SK-N-MC (cell line): ENCODE measurements at regions not wholly inside any gene's neighbourhood (a gene's known extent, or its start where the extent isn't known, plus 50 kb on each side); places are given as distances from the start of the nearest gene placed in this dataset.

ENCODE experiments used
- DNase-seq: peaks from one replicate; pipeline ENCODE4 v3.0.0-alpha.2; 2011; ENCODE audit warnings: low read depth, low spot score
- H3K27ac ChIP-seq: fragments of 200-600 bp; sonication (generic); 2 replicates; pipeline ENCODE4 v1.5.1; 2016; ENCODE audit warnings: mixed run types
- H3K36me3 ChIP-seq: fragments of 200-600 bp; sonication (generic); 2 replicates; pipeline ENCODE4 v1.6.1; 2017; ENCODE audit warnings: antibody characterized with exemption, low read length, mixed read lengths; ENCODE audit not compliant: insufficient read depth
- H3K4me3 ChIP-seq: fragments of 200-600 bp; sonication (generic); 2 replicates; pipeline ENCODE4 v1.5.1; 2016
- H3K9ac ChIP-seq: fragments of 200-600 bp; sonication (generic); 2 replicates; pipeline ENCODE4 v1.8.0; 2017; ENCODE audit warnings: mixed run types, mixed read lengths; ENCODE audit not compliant: insufficient read length
- H3K9me3 ChIP-seq: fragments of 200-600 bp; sonication (generic); 2 replicates; pipeline ENCODE4 v1.6.1; 2017; ENCODE audit warnings: low read depth, mild to moderate bottlenecking, antibody characterized with exemption, low read length, moderate library complexity, mixed read lengths
- EZH2 ChIP-seq: fragments of 200-600 bp; sonication (generic); IDR thresholded peaks from one replicate; pipeline ENCODE4 v1.6.1; 2017; ENCODE audit warnings: antibody characterized with exemption
- FOXP2 ChIP-seq: optimal IDR thresholded peaks from 2 replicates; pipeline ENCODE3; 2011; ENCODE audit warnings: mild to moderate bottlenecking, moderate library complexity; ENCODE audit not compliant: insufficient read depth; ENCODE audit errors: extremely low read length, control extremely low read depth
- POLR2AphosphoS5 ChIP-seq: IDR thresholded peaks from 2 replicates; pipeline ENCODE4 v1.6.1; 2012; ENCODE audit warnings: mild to moderate bottlenecking, low read depth, low read length, borderline replicate concordance

GRCh38 chr10:118452098-118452497, 110.0 kb upstream of the FAM204A start:
- H3K36me3 ChIP-seq, result no peaks in the 10 kb centered on the region
- no peaks in the 10 kb centered on the region for H3K9me3 ChIP-seq
- no peak for DNase-seq

GRCh38 chr10:118449521-118449920, 107.4 kb upstream of the FAM204A start:
- Histone ChIP-seq H3K36me3 (no peaks in the 10 kb centered on the region), H3K4me3 (no peak overlapping the region), H3K9ac (no peak overlapping the region), H3K9me3 (no peaks in the 10 kb centered on the region), H3K27ac (no peak overlapping the region)
- TF ChIP-seq EZH2, result no peak
- TF ChIP-seq FOXP2, result no peak
- TF ChIP-seq POLR2AphosphoS5, result no peak
- DNase-seq, result no peak

More at GRCh38 chr10:118452098-118452497, 110.0 kb upstream of the FAM204A start:
- H3K4me3 ChIP-seq, result no peak overlapping the region
- no peak overlapping the region for H3K27ac ChIP-seq
- H3K9ac ChIP-seq, result no peak overlapping the region
- TF ChIP-seq POLR2AphosphoS5, result no peak

GRCh38 chr10:118448744-118449143, 106.6 kb upstream of the FAM204A start:
- no peak for TF ChIP-seq FOXP2
- TF ChIP-seq EZH2, result no peak
- no peak for TF ChIP-seq POLR2AphosphoS5
- DNase-seq, result no peak
- no peak overlapping the region for H3K27ac ChIP-seq

GRCh38 chr10:118447478-118448270, 105.5 kb upstream of the FAM204A start:
- DNase-seq, result no peak
- no peak overlapping the region for H3K9ac ChIP-seq
- no peaks in the 10 kb centered on the region for H3K9me3 ChIP-seq
- H3K36me3 ChIP-seq, result no peaks in the 10 kb centered on the region
- no peak overlapping the region for H3K27ac ChIP-seq
- TF ChIP-seq FOXP2 (no peak), POLR2AphosphoS5 (no peak), EZH2 (no peak)
- no peak overlapping the region for H3K4me3 ChIP-seq

More at GRCh38 chr10:118448744-118449143, 106.6 kb upstream of the FAM204A start:
- Histone ChIP-seq H3K4me3 (no peak overlapping the region), H3K9ac (no peak overlapping the region), H3K36me3 (no peaks in the 10 kb centered on the region), H3K9me3 (no peaks in the 10 kb centered on the region)

GRCh38 chr10:118445535-118445934, 103.4 kb upstream of the FAM204A start:
- no peak for DNase-seq
- Histone ChIP-seq H3K4me3 (no peak overlapping the region), H3K36me3 (no peaks in the 10 kb centered on the region), H3K9me3 (no peaks in the 10 kb centered on the region), H3K27ac (no peak overlapping the region), H3K9ac (no peak overlapping the region)
- TF ChIP-seq EZH2 (no peak), POLR2AphosphoS5 (no peak), FOXP2 (no peak)

- TF ChIP-seq FOXP2 (no peak), POLR2AphosphoS5 (no peak), EZH2 (no peak)
- Histone ChIP-seq H3K27ac (no peak overlapping the region), H3K9ac (no peak overlapping the region), H3K9me3 (no peaks in the 10 kb centered on the region), H3K36me3 (no peaks in the 10 kb centered on the region), H3K4me3 (no peak overlapping the region)
- no peak for DNase-seq
Observed at GRCh38 chr10:118444069-118444468, 101.9 kb upstream of the FAM204A start.

- no peak overlapping the region for H3K4me3 ChIP-seq
Observed at GRCh38 chr10:118442032-118442431, 99.9 kb upstream of the FAM204A start.

GRCh38 chr10:118439824-118440223, 97.7 kb upstream of the FAM204A start:
- TF ChIP-seq EZH2 (no peak), FOXP2 (no peak), POLR2AphosphoS5 (no peak)
- Histone ChIP-seq H3K9me3 (no peaks in the 10 kb centered on the region), H3K9ac (no peak overlapping the region), H3K27ac (no peak overlapping the region), H3K4me3 (no peak overlapping the region), H3K36me3 (no peaks in the 10 kb centered on the region)
- DNase-seq, result no peak

More at GRCh38 chr10:118442032-118442431, 99.9 kb upstream of the FAM204A start:
- H3K27ac ChIP-seq, result no peak overlapping the region
- H3K9me3 ChIP-seq, result no peaks in the 10 kb centered on the region
- TF ChIP-seq EZH2, result no peak
- no peak for TF ChIP-seq POLR2AphosphoS5
- TF ChIP-seq FOXP2, result no peak
- no peak for DNase-seq
- no peaks in the 10 kb centered on the region for H3K36me3 ChIP-seq
- H3K9ac ChIP-seq, result no peak overlapping the region

GRCh38 chr10:118436742-118437141, 94.6 kb upstream of the FAM204A start:
- TF ChIP-seq EZH2 (no peak), POLR2AphosphoS5 (no peak), FOXP2 (no peak)
- no peaks in the 10 kb centered on the region for H3K9me3 ChIP-seq
- H3K9ac ChIP-seq, result no peak overlapping the region
- no peak overlapping the region for H3K4me3 ChIP-seq
- no peak for DNase-seq
- no peak overlapping the region for H3K27ac ChIP-seq
- H3K36me3 ChIP-seq, result no peaks in the 10 kb centered on the region
